Liver (tissue), 8 donors: ENCODE measurements at regions not wholly inside any gene's neighbourhood (a gene's known extent, or its start where the extent isn't known, plus 50 kb on each side); places are given as distances from the start of the nearest gene placed in this dataset.

Experiments
- DNase-seq: peaks from one replicate; pipeline ENCODE4 v3.0.0-alpha.2; 2017; ENCODE audit warnings: low spot score
- H3K27ac ChIP-seq, 2 donors: one replicate each; pipeline ENCODE4 v1.7.0; 2013; ENCODE audit warnings: inconsistent platforms in 2 of 2, low read length in 2 of 2, control low read depth in 1 of 2, low read depth in 1 of 2, mild to moderate bottlenecking in 1 of 2
- H3K27me3 ChIP-seq, 4 donors: one replicate each; pipeline versions ENCODE4 v1.6.1 to v1.7.0; 2013; ENCODE audit warnings: low read length in 3 of 4, inconsistent platforms in 1 of 4, mild to moderate bottlenecking in 1 of 4, moderate library complexity in 1 of 4; ENCODE audit not compliant: control insufficient read depth in 4 of 4, insufficient read depth in 4 of 4
- H3K36me3 ChIP-seq, 4 donors: one replicate each; pipeline versions ENCODE4 v1.6.1 to v1.7.0; 2013; ENCODE audit warnings: low read length in 3 of 4, mild to moderate bottlenecking in 3 of 4, low read depth in 1 of 4, moderate library complexity in 1 of 4; ENCODE audit not compliant: control insufficient read depth in 4 of 4, insufficient read depth in 3 of 4
- H3K4me1 ChIP-seq, 4 donors: one replicate each; pipeline versions ENCODE4 v1.6.1 to v1.7.0; 2013; ENCODE audit warnings: low read length in 3 of 4, mild to moderate bottlenecking in 3 of 4, moderate library complexity in 1 of 4; ENCODE audit not compliant: control insufficient read depth in 4 of 4, insufficient read depth in 4 of 4
- H3K4me3 ChIP-seq, 3 donors: one replicate each; pipeline versions ENCODE4 v1.6.1 to v1.7.0; 2013; ENCODE audit warnings: low read length in 3 of 3, control low read depth in 1 of 3, low read depth in 1 of 3, mild to moderate bottlenecking in 1 of 3
- H3K9ac ChIP-seq, 2 donors: one replicate each; pipeline ENCODE4 v1.7.0; 2013; ENCODE audit warnings: low read length in 2 of 2, mild to moderate bottlenecking in 2 of 2, moderate library complexity in 2 of 2, control low read depth in 1 of 2, low read depth in 1 of 2
- H3K9me3 ChIP-seq, 4 donors: one replicate each; pipeline versions ENCODE4 v1.6.1 to v1.7.0; 2013; ENCODE audit warnings: low read length in 3 of 4; ENCODE audit not compliant: control insufficient read depth in 4 of 4
- EGR1 ChIP-seq, 2 donors: IDR thresholded peaks; 2 replicates each; pipeline ENCODE4 v1.6.1; 2016 to 2018; ENCODE audit warnings: antibody characterized with exemption in 2 of 2, low read depth in 2 of 2
- FOXA2 ChIP-seq: IDR thresholded peaks from 2 replicates; pipeline ENCODE4 v1.6.1; 2016; ENCODE audit warnings: antibody characterized with exemption
- GABPA ChIP-seq, 2 donors: IDR thresholded peaks in 1 of 2; conservative IDR thresholded peaks in 1 of 2; 2 replicates each; pipeline ENCODE4 v1.6.1; 2016; ENCODE audit warnings: antibody characterized with exemption in 2 of 2, mild to moderate bottlenecking in 1 of 2, moderate library complexity in 1 of 2
- HNF4G ChIP-seq: IDR thresholded peaks from 2 replicates; pipeline ENCODE4 v1.6.1; 2016; ENCODE audit warnings: antibody characterized with exemption
- JUND ChIP-seq, 2 donors: IDR thresholded peaks; 2 replicates each; pipeline ENCODE4 v1.6.1; 2016; ENCODE audit warnings: antibody characterized with exemption in 2 of 2
- NR2F2 ChIP-seq: IDR thresholded peaks from 2 replicates; pipeline ENCODE4 v1.6.1; 2016; ENCODE audit warnings: antibody characterized with exemption
- RAD21 ChIP-seq, 2 donors: IDR thresholded peaks; 2 replicates each; pipeline ENCODE4 v1.6.1; 2016; ENCODE audit warnings: antibody characterized with exemption in 2 of 2, mild to moderate bottlenecking in 2 of 2
- RXRA ChIP-seq, 2 donors: IDR thresholded peaks; 2 replicates each; pipeline ENCODE4 v1.6.1; 2017 to 2018; ENCODE audit warnings: antibody characterized with exemption in 2 of 2, mild to moderate bottlenecking in 1 of 2
- WGBS: extraction: QIAGEN DNeasy Blood & Tissue Kit; methylation state at CpG from one replicate; pipeline ENCODE4 v1.1.7; 2013; 5-methylcytosine and 5-hydroxymethylcytosine counted together
- TF ChIP-seq, protein P1 (sequence below): IDR thresholded peaks from 2 replicates; pipeline ENCODE4 v1.6.1; 2016; ENCODE audit warnings: antibody characterized with exemption
- TF ChIP-seq, protein P2 (sequence below): IDR thresholded peaks from 2 replicates; pipeline ENCODE4 v1.6.1; 2016; ENCODE audit warnings: antibody characterized with exemption
- TF ChIP-seq, protein P3 (sequence below): fragments of 150-350 bp; IDR thresholded peaks from 2 replicates; pipeline ENCODE4 v1.5.1; 2017; ENCODE audit warnings: improper control_type of control experiment, low read depth, low read length; ENCODE audit not compliant: missing input control
- TF ChIP-seq, protein P4 (sequence below): IDR thresholded peaks from 2 replicates; pipeline ENCODE4 v1.6.1; 2016; ENCODE audit warnings: antibody characterized with exemption
- TF ChIP-seq, protein P5 (sequence below): IDR thresholded peaks from 2 replicates; pipeline ENCODE4 v1.6.1; 2016; ENCODE audit warnings: antibody characterized with exemption, mild to moderate bottlenecking
- donor health status: healthy.
- donor health status: healthy.
- donor health status: healthy.
- donor health status: healthy.
- donor health status: healthy.

DNA sequence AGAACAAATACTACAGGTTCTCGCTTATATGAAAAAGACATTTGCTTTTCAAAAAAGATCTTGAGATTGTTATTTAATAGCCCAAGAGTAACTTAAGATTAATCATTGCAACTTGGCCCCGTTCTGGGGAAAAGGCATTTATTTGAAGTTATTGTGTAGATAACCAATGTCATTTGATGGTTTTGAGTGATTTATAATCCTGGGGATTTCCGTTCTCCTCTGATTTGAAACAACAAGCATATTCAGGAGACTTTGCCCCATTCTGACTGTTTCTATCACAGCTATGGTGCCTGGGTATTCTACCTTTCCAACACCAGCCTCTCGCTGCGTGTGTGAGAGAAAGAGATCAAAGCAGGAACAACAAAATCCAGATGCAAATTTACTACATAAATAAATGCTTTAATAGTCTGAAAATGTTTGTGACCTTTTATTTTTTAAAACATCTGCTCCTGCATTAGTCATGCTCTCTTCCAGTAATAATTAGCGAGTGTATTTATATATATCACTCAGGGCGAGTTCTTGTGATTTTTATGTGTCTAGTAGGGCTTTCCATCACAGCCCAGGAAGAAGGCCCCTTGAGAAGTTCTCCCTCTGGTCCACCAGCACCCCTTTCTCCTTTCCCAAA is 197.9 kb upstream of the FOXQ1 start:
- Histone ChIP-seq H3K9ac (no peak overlapping the region), H3K4me3 (no peak overlapping the region), H3K36me3 (no peaks in the 10 kb centered on the region), H3K27me3 (no peaks in the 10 kb centered on the region), H3K27ac (no peak overlapping the region), H3K9me3 (no peaks in the 10 kb centered on the region), H3K4me1 (peaks cover 2 to 13% (median 7%) of the 10 kb centered on the region in 4 donors)
- 84% methylated on average over 7 of the region's 7 CpGs for WGBS
- no peak for DNase-seq
- TF ChIP-seq JUND (IDR thresholded peaks at IDR 0.05) (no peak), EGR1 (IDR thresholded peaks at IDR 0.05; ENCODE audit: low read depth in 2 of 2) (no peak), RXRA (IDR thresholded peaks at IDR 0.05) (no peak), GABPA (IDR thresholded peaks at IDR 0.05 in 1 of 2, conservative IDR thresholded peaks at IDR 0.05 in 1 of 2) (no peak), NR2F2 (no peak), FOXA2 (no peak), HNF4G (no peak)
- TF ChIP-seq, protein P1, sequence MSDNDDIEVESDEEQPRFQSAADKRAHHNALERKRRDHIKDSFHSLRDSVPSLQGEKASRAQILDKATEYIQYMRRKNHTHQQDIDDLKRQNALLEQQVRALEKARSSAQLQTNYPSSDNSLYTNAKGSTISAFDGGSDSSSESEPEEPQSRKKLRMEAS, result no peak
- TF ChIP-seq, protein P2, sequence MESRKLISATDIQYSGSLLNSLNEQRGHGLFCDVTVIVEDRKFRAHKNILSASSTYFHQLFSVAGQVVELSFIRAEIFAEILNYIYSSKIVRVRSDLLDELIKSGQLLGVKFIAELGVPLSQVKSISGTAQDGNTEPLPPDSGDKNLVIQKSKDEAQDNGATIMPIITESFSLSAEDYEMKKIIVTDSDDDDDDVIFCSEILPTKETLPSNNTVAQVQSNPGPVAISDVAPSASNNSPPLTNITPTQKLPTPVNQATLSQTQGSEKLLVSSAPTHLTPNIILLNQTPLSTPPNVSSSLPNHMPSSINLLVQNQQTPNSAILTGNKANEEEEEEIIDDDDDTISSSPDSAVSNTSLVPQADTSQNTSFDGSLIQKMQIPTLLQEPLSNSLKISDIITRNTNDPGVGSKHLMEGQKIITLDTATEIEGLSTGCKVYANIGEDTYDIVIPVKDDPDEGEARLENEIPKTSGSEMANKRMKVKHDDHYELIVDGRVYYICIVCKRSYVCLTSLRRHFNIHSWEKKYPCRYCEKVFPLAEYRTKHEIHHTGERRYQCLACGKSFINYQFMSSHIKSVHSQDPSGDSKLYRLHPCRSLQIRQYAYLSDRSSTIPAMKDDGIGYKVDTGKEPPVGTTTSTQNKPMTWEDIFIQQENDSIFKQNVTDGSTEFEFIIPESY, result no peak
- TF ChIP-seq, protein P3, sequence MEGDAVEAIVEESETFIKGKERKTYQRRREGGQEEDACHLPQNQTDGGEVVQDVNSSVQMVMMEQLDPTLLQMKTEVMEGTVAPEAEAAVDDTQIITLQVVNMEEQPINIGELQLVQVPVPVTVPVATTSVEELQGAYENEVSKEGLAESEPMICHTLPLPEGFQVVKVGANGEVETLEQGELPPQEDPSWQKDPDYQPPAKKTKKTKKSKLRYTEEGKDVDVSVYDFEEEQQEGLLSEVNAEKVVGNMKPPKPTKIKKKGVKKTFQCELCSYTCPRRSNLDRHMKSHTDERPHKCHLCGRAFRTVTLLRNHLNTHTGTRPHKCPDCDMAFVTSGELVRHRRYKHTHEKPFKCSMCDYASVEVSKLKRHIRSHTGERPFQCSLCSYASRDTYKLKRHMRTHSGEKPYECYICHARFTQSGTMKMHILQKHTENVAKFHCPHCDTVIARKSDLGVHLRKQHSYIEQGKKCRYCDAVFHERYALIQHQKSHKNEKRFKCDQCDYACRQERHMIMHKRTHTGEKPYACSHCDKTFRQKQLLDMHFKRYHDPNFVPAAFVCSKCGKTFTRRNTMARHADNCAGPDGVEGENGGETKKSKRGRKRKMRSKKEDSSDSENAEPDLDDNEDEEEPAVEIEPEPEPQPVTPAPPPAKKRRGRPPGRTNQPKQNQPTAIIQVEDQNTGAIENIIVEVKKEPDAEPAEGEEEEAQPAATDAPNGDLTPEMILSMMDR, result no peak
- TF ChIP-seq, protein P4, sequence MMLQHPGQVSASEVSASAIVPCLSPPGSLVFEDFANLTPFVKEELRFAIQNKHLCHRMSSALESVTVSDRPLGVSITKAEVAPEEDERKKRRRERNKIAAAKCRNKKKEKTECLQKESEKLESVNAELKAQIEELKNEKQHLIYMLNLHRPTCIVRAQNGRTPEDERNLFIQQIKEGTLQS, result no peak

DNA sequence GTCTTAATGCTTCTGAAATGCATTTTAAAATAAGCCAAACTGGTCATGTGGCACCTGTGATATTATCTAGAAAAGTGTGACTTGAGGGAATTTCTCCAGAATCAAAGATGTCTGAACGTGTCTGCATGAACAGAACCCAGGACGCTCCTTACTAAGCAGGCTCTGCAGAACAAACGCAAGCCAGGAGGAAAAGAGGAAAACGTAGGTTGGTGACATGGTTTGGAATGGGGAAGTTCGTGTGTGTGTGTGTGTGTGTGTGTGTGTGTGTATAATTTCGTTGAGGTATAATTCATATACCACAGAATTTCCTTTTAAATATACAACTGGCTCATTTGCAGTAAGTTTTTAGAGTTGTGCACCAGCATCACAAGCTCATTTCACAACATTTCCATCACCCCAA is 200.5 kb upstream of the FOXQ1 start:
- no peaks in the 10 kb centered on the region for H3K4me1 ChIP-seq
- no peak for DNase-seq
- no peaks in the 10 kb centered on the region for H3K9me3 ChIP-seq
- WGBS, result 67% methylated on average over 6 of the region's 6 CpGs
- no peak overlapping the region for H3K9ac ChIP-seq
- no peak overlapping the region for H3K27ac ChIP-seq
- TF ChIP-seq RAD21 (IDR thresholded peaks at IDR 0.05), result no peak
- TF ChIP-seq, protein P5, sequence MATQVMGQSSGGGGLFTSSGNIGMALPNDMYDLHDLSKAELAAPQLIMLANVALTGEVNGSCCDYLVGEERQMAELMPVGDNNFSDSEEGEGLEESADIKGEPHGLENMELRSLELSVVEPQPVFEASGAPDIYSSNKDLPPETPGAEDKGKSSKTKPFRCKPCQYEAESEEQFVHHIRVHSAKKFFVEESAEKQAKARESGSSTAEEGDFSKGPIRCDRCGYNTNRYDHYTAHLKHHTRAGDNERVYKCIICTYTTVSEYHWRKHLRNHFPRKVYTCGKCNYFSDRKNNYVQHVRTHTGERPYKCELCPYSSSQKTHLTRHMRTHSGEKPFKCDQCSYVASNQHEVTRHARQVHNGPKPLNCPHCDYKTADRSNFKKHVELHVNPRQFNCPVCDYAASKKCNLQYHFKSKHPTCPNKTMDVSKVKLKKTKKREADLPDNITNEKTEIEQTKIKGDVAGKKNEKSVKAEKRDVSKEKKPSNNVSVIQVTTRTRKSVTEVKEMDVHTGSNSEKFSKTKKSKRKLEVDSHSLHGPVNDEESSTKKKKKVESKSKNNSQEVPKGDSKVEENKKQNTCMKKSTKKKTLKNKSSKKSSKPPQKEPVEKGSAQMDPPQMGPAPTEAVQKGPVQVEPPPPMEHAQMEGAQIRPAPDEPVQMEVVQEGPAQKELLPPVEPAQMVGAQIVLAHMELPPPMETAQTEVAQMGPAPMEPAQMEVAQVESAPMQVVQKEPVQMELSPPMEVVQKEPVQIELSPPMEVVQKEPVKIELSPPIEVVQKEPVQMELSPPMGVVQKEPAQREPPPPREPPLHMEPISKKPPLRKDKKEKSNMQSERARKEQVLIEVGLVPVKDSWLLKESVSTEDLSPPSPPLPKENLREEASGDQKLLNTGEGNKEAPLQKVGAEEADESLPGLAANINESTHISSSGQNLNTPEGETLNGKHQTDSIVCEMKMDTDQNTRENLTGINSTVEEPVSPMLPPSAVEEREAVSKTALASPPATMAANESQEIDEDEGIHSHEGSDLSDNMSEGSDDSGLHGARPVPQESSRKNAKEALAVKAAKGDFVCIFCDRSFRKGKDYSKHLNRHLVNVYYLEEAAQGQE, result no peak
- no peak for TF ChIP-seq EGR1 (IDR thresholded peaks at IDR 0.05; ENCODE audit: low read depth in 2 of 2)
- TF ChIP-seq, protein P1, result no peak
- TF ChIP-seq, protein P4, result no peak
- TF ChIP-seq JUND (IDR thresholded peaks at IDR 0.05), result no peak
- H3K36me3 ChIP-seq, result no peaks in the 10 kb centered on the region
- no peak overlapping the region for H3K4me3 ChIP-seq
- H3K27me3 ChIP-seq, result no peaks in the 10 kb centered on the region
